BJ (cell line): ENCODE measurements at regions not wholly inside any gene's neighbourhood (a gene's known extent, or its start where the extent isn't known, plus 50 kb on each side); places are given as distances from the start of the nearest gene placed in this dataset.

Experiments
- CTCF ChIA-PET: fragments of 350-600 bp; formaldehyde crosslinking; extraction: SDS; loops from one replicate; lab custom pipeline; 2021; ENCODE audit warnings: antibody characterized with exemption, inconsistent platforms; lab: Yijun Ruan, JAX
- POLR2A ChIA-PET: fragments of 300-600 bp; sonication (Branson Sonifier 250); formaldehyde crosslinking; extraction: SDS; loops from one replicate; lab custom pipeline; 2021; ENCODE audit warnings: antibody characterized with exemption; lab: Charles Lee
- DNase-seq: peaks from one replicate; pipeline ENCODE4 v3.0.0-alpha.2; 2011; ENCODE audit warnings: low read depth
- H3K27me3 ChIP-seq: 2 replicates; pipeline ENCODE4 v1.6.0; 2011; ENCODE audit warnings: low read length; ENCODE audit not compliant: control insufficient read depth, insufficient read depth
- H3K36me3 ChIP-seq: 2 replicates; pipeline ENCODE4 v1.5.1; 2011; ENCODE audit warnings: low read length; ENCODE audit not compliant: control insufficient read depth, insufficient read depth
- H3K4me3 ChIP-seq: 2 replicates; pipeline ENCODE4 v1.5.1; 2011; ENCODE audit warnings: low read depth, mild to moderate bottlenecking, control low read depth, low read length
- CTCF ChIP-seq: IDR thresholded peaks from 2 replicates; pipeline ENCODE4 v1.5.1; 2011; ENCODE audit warnings: low read depth, mild to moderate bottlenecking, control low read depth, inconsistent platforms, low read length, moderate library complexity; ENCODE audit not compliant: insufficient read depth

- POLR2A ChIA-PET: no interaction called here
- H3K27me3 ChIP-seq: no peaks in the 10 kb centered on the region
- DNase-seq: no peak
- no peaks in the 10 kb centered on the region for H3K36me3 ChIP-seq
- no peak overlapping the region for H3K4me3 ChIP-seq
- CTCF ChIA-PET: no interaction called here
- no peak for TF ChIP-seq CTCF
Measured at GRCh38 chr16:73804456-73804855, 492.2 kb upstream of the PSMD7 start.

- ChIA-PET POLR2A (no interaction called here), CTCF (no interaction called here)
- H3K4me3 ChIP-seq: no peak overlapping the region
- no peaks in the 10 kb centered on the region for H3K36me3 ChIP-seq
- H3K27me3 ChIP-seq: no peaks in the 10 kb centered on the region
- DNase-seq: no peak
- no peak for TF ChIP-seq CTCF
Measured at GRCh38 chr16:73798471-73798870, 498.1 kb upstream of the PSMD7 start.

GRCh38 chr16:73797115-73797514, 499.5 kb upstream of the PSMD7 start:
- POLR2A ChIA-PET: no interaction called here
- Histone ChIP-seq H3K4me3 (no peak overlapping the region), H3K27me3 (no peaks in the 10 kb centered on the region), H3K36me3 (no peaks in the 10 kb centered on the region)
- no peak for DNase-seq
- CTCF ChIA-PET: no interaction called here
- TF ChIP-seq CTCF: no peak

GRCh38 chr16:73796241-73796640, 500.4 kb upstream of the PSMD7 start:
- ChIA-PET POLR2A (no interaction called here), CTCF (interaction anchor here (0.6 kb wide), 1 partner anchor 18 kb away, joined by 3 read pairs; no protein-coding TSS in a partner anchor)
- H3K4me3 ChIP-seq: no peak overlapping the region
- TF ChIP-seq CTCF: no peak
- no peaks in the 10 kb centered on the region for H3K36me3 ChIP-seq
- no peak for DNase-seq
- no peaks in the 10 kb centered on the region for H3K27me3 ChIP-seq

- H3K27me3 ChIP-seq: no peaks in the 10 kb centered on the region
- ChIA-PET CTCF (no interaction called here), POLR2A (no interaction called here)
- DNase-seq: no peak
- H3K4me3 ChIP-seq: no peak overlapping the region
- TF ChIP-seq CTCF: no peak
- H3K36me3 ChIP-seq: no peaks in the 10 kb centered on the region
Measured at GRCh38 chr16:73794994-73795393, 501.6 kb upstream of the PSMD7 start.
